Mesothelial cell of epicardium (in vitro differentiated cells): ENCODE measurements at regions not wholly inside any gene's neighbourhood (a gene's known extent, or its start where the extent isn't known, plus 50 kb on each side); places are given as distances from the start of the nearest gene placed in this dataset.

Source experiments
- DNase-seq, 2 experiments: peaks; one replicate each; pipeline ENCODE4 v3.0.0; 2021; ENCODE audit warnings: low spot score in 2 of 2; ENCODE audit not compliant: unreplicated experiment in 2 of 2
- H3K27ac Mint-ChIP-seq: 2 replicates; pipeline ENCODE4 v1.8.0; 2021; ENCODE audit warnings: mixed read lengths
- H3K27me3 Mint-ChIP-seq: 2 replicates; pipeline ENCODE4 v1.8.0; 2021; ENCODE audit warnings: low read depth, mixed read lengths
- H3K36me3 Mint-ChIP-seq: 2 replicates; pipeline ENCODE4 v1.8.0; 2021; ENCODE audit warnings: mixed read lengths
- H3K4me1 Mint-ChIP-seq: 2 replicates; pipeline ENCODE4 v1.8.0; 2021; ENCODE audit warnings: mixed read lengths
- H3K4me3 Mint-ChIP-seq: 2 replicates; pipeline ENCODE4 v1.8.0; 2021; ENCODE audit warnings: mild to moderate bottlenecking, moderate library complexity, mixed read lengths
- H3K9me3 Mint-ChIP-seq: 2 replicates; pipeline ENCODE4 v1.8.0; 2021; ENCODE audit warnings: mixed read lengths
- CTCF ChIP-seq: fragments of 200-600 bp; sonication (generic); IDR thresholded peaks from one replicate; pipeline ENCODE4 v1.5.0; 2021; ENCODE audit warnings: antibody characterized with exemption; ENCODE audit not compliant: unreplicated experiment

GRCh38 chr6:1062786-1063545 lies 248.9 kb upstream of the FOXQ1 start:
- Mint-ChIP-seq H3K27ac (no peak overlapping the region), H3K4me1 (peaks cover 6% of the 10 kb centered on the region), H3K9me3 (no peaks in the 10 kb centered on the region), H3K36me3 (no peaks in the 10 kb centered on the region), H3K27me3 (peaks cover 10% of the 10 kb centered on the region), H3K4me3 (no peak overlapping the region)
- TF ChIP-seq CTCF: no peak
- DNase-seq: no peak

- Mint-ChIP-seq H3K27ac (peak overlapping the region; percentile 14), H3K4me1 (peaks cover 11% of the 10 kb centered on the region), H3K4me3 (no peak overlapping the region), H3K9me3 (no peaks in the 10 kb centered on the region), H3K36me3 (no peaks in the 10 kb centered on the region), H3K27me3 (peaks cover 13% of the 10 kb centered on the region)
- TF ChIP-seq CTCF: no peak
- no peak for DNase-seq
Measured at GRCh38 chr6:1059596-1059995, 252.3 kb upstream of the FOXQ1 start.

GRCh38 chr6:1057490-1058135 lies 254.3 kb upstream of the FOXQ1 start:
- peaks cover 11% of the 10 kb centered on the region for H3K27me3 Mint-ChIP-seq
- no peaks in the 10 kb centered on the region for H3K9me3 Mint-ChIP-seq
- H3K36me3 Mint-ChIP-seq: no peaks in the 10 kb centered on the region
- no peak overlapping the region for H3K27ac Mint-ChIP-seq
- H3K4me1 Mint-ChIP-seq: peaks cover 6% of the 10 kb centered on the region
- DNase-seq: no peak
- no peak overlapping the region for H3K4me3 Mint-ChIP-seq
- no peak for TF ChIP-seq CTCF

GRCh38 chr6:1055015-1055921 lies 256.6 kb upstream of the FOXQ1 start:
- DNase-seq: peak in 1 of 2 experiments; percentile 35
- H3K9me3 Mint-ChIP-seq: peaks cover 7% of the 10 kb centered on the region
- no peak for TF ChIP-seq CTCF
- no peak overlapping the region for H3K27ac Mint-ChIP-seq
- peaks cover 7% of the 10 kb centered on the region for H3K4me1 Mint-ChIP-seq
- peaks cover 8% of the 10 kb centered on the region for H3K27me3 Mint-ChIP-seq
- H3K36me3 Mint-ChIP-seq: no peaks in the 10 kb centered on the region
- H3K4me3 Mint-ChIP-seq: no peak overlapping the region

GRCh38 chr6:1054653-1055014 lies 257.3 kb upstream of the FOXQ1 start:
- peak in 1 of 2 experiments; percentile 30 for DNase-seq
- Mint-ChIP-seq H3K27me3 (peaks cover 8% of the 10 kb centered on the region), H3K27ac (no peak overlapping the region), H3K9me3 (peaks cover 7% of the 10 kb centered on the region), H3K4me1 (peaks cover 13% of the 10 kb centered on the region), H3K36me3 (no peaks in the 10 kb centered on the region), H3K4me3 (no peak overlapping the region)
- TF ChIP-seq CTCF: no peak
